ENCODE measurements at regions not wholly inside any gene's neighbourhood (a gene's known extent, or its start where the extent isn't known, plus 50 kb on each side); places are given as distances from the start of the nearest gene placed in this dataset.
A peak's percentile ranks its signal among the peaks of the same experiment; 100 is the strongest.

DNA sequence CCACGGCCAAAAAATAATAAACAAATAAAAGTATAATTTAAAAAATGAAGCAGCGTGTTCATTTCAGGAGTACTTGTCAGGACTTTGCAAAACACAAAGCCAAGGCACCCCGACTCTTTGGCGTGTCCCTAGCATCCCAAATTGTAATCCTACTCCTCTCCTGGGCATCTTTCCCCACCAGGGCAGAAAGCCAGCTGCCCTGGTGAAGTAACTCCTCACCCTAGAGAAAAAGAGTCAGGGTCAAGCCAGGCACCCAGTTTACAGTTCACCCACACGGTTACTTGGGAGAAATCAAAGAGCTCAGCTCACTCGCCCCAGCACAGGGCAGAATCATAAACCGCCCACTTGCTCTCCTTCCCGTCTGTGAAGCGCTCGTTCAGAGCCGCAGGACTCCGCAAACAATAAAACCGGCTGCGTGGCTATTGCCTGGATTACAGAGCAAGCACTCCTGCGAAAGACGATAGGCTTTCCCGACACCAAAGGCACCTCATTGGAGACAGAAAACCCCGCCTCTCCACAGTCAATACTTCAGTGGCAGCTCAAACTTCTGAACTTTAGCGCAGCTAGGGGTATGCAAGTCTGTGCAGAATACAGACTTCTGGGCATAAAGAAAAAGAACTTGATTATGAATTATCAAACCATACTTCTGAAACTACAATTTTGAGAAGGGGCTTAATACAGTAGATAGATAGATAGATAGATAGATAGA is 73.0 kb upstream of the NHSL1 start (continued):
- TF ChIP-seq POLR2G (IDR thresholded peaks at IDR 0.05; ENCODE audit: low read depth, low read length) (peak; percentile 97), YY1 (IDR thresholded peaks at IDR 0.05; ENCODE audit: insufficient read depth, insufficient replicate concordance, low read depth, low read length) (no peak), ZFP37 (CRISPR knock-in tag; IDR thresholded peaks at IDR 0.05; ENCODE audit: borderline replicate concordance) (peak; percentile 83; the same call in 1 of the 2 replicates), PLRG1 (conservative IDR thresholded peaks at IDR 0.05) (no peak), ZNF562 (CRISPR knock-in tag; IDR thresholded peaks at IDR 0.05; ENCODE audit: borderline replicate concordance) (no peak), GATAD2A (CRISPR knock-in tag; IDR thresholded peaks at IDR 0.05) (peak; percentile 92), HNRNPLL (IDR thresholded peaks at IDR 0.05; ENCODE audit: low read depth, low read length, poor library complexity, severe bottlenecking) (peak; percentile 56), KAT7 (CRISPR knock-in tag; IDR thresholded peaks at IDR 0.05; ENCODE audit: borderline replicate concordance) (peak; percentile 84), MIER2 (CRISPR knock-in tag; IDR thresholded peaks at IDR 0.05) (peak; percentile 76), ZFP90 (CRISPR knock-in tag; IDR thresholded peaks at IDR 0.05; ENCODE audit: borderline replicate concordance) (peak; percentile 32; the same call in 1 of the 2 replicates), MED13 (CRISPR knock-in tag; IDR thresholded peaks at IDR 0.05) (no peak), SAFB2 (CRISPR knock-in tag; IDR thresholded peaks at IDR 0.05; ENCODE audit: borderline replicate concordance, low read depth) (no peak; the same call in 1 of the 2 replicates), KDM5B (CRISPR knock-in tag; IDR thresholded peaks at IDR 0.05; ENCODE audit: borderline replicate concordance) (peak; percentile 47; the same call in 1 of the 2 replicates), ZNF441 (CRISPR knock-in tag; IDR thresholded peaks at IDR 0.05; ENCODE audit: borderline replicate concordance) (peak; percentile 57; the same call in 1 of the 2 replicates), NRL (CRISPR knock-in tag; IDR thresholded peaks at IDR 0.05; ENCODE audit: borderline replicate concordance) (no peak), SNAI1 (CRISPR knock-in tag; IDR thresholded peaks at IDR 0.05; ENCODE audit: borderline replicate concordance) (no peak), SOX5 (CRISPR knock-in tag; IDR thresholded peaks at IDR 0.05; ENCODE audit: borderline replicate concordance) (peak; percentile 88), SAP130 (CRISPR knock-in tag; IDR thresholded peaks at IDR 0.05; ENCODE audit: low read depth) (peak; percentile 97)
- TF ChIP-seq, protein P1, sequence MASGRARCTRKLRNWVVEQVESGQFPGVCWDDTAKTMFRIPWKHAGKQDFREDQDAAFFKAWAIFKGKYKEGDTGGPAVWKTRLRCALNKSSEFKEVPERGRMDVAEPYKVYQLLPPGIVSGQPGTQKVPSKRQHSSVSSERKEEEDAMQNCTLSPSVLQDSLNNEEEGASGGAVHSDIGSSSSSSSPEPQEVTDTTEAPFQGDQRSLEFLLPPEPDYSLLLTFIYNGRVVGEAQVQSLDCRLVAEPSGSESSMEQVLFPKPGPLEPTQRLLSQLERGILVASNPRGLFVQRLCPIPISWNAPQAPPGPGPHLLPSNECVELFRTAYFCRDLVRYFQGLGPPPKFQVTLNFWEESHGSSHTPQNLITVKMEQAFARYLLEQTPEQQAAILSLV (CRISPR knock-in tag; IDR thresholded peaks at IDR 0.05; ENCODE audit: borderline replicate concordance) = no peak
- TF ChIP-seq, protein P2, sequence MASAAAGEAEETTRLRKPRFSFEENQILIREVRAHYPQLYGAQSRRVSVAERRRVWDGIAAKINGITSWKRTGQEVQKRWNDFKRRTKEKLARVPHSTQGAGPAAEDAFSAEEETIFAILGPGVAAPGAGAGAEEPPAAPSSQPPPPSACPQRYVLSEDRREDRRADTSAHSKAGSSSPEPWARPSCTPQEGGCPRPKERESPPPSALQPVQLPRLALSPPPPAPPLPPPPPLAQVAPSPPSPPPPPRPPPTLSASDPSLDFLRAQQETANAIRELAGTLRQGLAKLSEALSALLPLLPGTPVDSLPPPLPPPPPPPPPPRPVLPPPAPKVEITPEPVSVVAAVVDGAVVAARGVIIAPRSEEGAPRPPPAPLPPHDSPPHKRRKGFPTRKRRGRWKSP (CRISPR knock-in tag; IDR thresholded peaks at IDR 0.05) = peak; percentile 78
- TF ChIP-seq, protein P3, sequence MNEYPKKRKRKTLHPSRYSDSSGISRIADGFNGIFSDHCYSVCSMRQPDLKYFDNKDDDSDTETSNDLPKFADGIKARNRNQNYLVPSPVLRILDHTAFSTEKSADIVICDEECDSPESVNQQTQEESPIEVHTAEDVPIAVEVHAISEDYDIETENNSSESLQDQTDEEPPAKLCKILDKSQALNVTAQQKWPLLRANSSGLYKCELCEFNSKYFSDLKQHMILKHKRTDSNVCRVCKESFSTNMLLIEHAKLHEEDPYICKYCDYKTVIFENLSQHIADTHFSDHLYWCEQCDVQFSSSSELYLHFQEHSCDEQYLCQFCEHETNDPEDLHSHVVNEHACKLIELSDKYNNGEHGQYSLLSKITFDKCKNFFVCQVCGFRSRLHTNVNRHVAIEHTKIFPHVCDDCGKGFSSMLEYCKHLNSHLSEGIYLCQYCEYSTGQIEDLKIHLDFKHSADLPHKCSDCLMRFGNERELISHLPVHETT (CRISPR knock-in tag; conservative IDR thresholded peaks at IDR 0.05) = no peak; the same call in 1 of the 2 replicates
- TF ChIP-seq, protein P4, sequence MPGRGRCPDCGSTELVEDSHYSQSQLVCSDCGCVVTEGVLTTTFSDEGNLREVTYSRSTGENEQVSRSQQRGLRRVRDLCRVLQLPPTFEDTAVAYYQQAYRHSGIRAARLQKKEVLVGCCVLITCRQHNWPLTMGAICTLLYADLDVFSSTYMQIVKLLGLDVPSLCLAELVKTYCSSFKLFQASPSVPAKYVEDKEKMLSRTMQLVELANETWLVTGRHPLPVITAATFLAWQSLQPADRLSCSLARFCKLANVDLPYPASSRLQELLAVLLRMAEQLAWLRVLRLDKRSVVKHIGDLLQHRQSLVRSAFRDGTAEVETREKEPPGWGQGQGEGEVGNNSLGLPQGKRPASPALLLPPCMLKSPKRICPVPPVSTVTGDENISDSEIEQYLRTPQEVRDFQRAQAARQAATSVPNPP (CRISPR knock-in tag; IDR thresholded peaks at IDR 0.05) = peak; percentile 43; the same call in 1 of the 2 replicates
- TF ChIP-seq, protein P5, sequence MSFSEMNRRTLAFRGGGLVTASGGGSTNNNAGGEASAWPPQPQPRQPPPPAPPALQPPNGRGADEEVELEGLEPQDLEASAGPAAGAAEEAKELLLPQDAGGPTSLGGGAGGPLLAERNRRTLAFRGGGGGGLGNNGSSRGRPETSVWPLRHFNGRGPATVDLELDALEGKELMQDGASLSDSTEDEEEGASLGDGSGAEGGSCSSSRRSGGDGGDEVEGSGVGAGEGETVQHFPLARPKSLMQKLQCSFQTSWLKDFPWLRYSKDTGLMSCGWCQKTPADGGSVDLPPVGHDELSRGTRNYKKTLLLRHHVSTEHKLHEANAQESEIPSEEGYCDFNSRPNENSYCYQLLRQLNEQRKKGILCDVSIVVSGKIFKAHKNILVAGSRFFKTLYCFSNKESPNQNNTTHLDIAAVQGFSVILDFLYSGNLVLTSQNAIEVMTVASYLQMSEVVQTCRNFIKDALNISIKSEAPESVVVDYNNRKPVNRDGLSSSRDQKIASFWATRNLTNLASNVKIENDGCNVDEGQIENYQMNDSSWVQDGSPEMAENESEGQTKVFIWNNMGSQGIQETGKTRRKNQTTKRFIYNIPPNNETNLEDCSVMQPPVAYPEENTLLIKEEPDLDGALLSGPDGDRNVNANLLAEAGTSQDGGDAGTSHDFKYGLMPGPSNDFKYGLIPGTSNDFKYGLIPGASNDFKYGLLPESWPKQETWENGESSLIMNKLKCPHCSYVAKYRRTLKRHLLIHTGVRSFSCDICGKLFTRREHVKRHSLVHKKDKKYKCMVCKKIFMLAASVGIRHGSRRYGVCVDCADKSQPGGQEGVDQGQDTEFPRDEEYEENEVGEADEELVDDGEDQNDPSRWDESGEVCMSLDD (CRISPR knock-in tag; IDR thresholded peaks at IDR 0.05; ENCODE audit: borderline replicate concordance) = no peak
